ENCODE measurements at regions not wholly inside any gene's neighbourhood (a gene's known extent, or its start where the extent isn't known, plus 50 kb on each side); places are given as distances from the start of the nearest gene placed in this dataset.

DNA sequence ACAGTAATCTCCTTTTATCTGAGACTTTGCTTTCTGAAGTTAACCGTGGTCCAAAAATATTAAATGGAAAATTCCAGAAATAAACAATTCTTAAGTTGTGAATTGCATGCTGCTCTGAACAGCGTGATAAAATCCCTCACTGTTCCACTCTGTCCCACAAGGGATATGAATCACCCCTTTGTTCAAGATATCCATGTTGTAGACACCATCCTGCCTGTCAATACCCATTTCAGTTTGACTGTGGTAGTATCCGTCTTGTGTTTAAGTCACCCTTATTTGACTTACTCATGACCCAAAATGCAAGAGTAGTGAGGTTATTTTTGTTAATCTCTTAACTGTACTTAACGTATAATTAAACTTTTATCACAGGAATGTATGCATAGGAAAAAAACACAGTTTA, 435.0 kb downstream of the SHQ1 start:
- CTCF ChIA-PET: no interaction called here

GRCh38 chr3:72412340-72412956, 435.8 kb downstream of the SHQ1 start:
- Histone ChIP-seq H3K9me3 (no peaks in the 10 kb centered on the region), H3K4me3 (no peak overlapping the region), H3K4me2 (no peak overlapping the region), H3K27ac (no peak overlapping the region), H3K4me1 (peaks cover 15% of the 10 kb centered on the region)
- ATAC-seq: no peak
- POLR2A ChIA-PET: no interaction called here
- WGBS (ENCODE audit: missing lambda C conversion rate): 92% methylated on average over 5 of the region's 5 CpGs
- DNase-seq (ENCODE audit: low read depth in 1 of 2, low spot score in 1 of 2): no peak
- TF ChIP-seq NR3C1 (IDR thresholded peaks at IDR 0.05) (no peak), NFE2L2 (conservative IDR thresholded peaks at IDR 0.05; ENCODE audit: low read length) (no peak), ZSCAN20 (CRISPR knock-in tag; IDR thresholded peaks at IDR 0.05) (no peak), RFX5 (IDR thresholded peaks at IDR 0.05) (no peak), MAZ (IDR thresholded peaks at IDR 0.05; ENCODE audit: borderline replicate concordance, low read depth, low read length) (no peak), KDM5A (IDR thresholded peaks at IDR 0.05) (no peak), USF2 (IDR thresholded peaks at IDR 0.05) (no peak), MAFK (IDR thresholded peaks at IDR 0.05; ENCODE audit: partially characterized antibody) (no peak), PHF8 (IDR thresholded peaks at IDR 0.05; ENCODE audit: borderline replicate concordance, low read depth) (no peak), ESRRA (IDR thresholded peaks at IDR 0.05; ENCODE audit: borderline replicate concordance, low read length) (no peak), HMGXB4 (CRISPR knock-in tag; IDR thresholded peaks at IDR 0.05; ENCODE audit: borderline replicate concordance) (no peak), EHF (CRISPR knock-in tag; IDR thresholded peaks at IDR 0.05) (no peak), FOXS1 (CRISPR knock-in tag; IDR thresholded peaks at IDR 0.05) (no peak), RCOR1 (IDR thresholded peaks at IDR 0.05; ENCODE audit: low read depth, low read length) (no peak), REST (IDR thresholded peaks at IDR 0.05) (no peak), CEBPB (IDR thresholded peaks at IDR 0.05) (no peak), EHMT2 (IDR thresholded peaks at IDR 0.05; ENCODE audit: low read depth) (no peak), POLR2AphosphoS2 (conservative IDR thresholded peaks at IDR 0.05; ENCODE audit: low read length) (no peak)
- TF ChIP-seq, protein P1, sequence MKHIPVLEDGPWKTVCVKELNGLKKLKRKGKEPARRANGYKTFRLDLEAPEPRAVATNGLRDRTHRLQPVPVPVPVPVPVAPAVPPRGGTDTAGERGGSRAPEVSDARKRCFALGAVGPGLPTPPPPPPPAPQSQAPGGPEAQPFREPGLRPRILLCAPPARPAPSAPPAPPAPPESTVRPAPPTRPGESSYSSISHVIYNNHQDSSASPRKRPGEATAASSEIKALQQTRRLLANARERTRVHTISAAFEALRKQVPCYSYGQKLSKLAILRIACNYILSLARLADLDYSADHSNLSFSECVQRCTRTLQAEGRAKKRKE (CRISPR knock-in tag; IDR thresholded peaks at IDR 0.05; ENCODE audit: low read depth): no peak
- TF ChIP-seq, protein P2, sequence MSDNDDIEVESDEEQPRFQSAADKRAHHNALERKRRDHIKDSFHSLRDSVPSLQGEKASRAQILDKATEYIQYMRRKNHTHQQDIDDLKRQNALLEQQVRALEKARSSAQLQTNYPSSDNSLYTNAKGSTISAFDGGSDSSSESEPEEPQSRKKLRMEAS (IDR thresholded peaks at IDR 0.05): no peak
- FAIRE-seq: no peak
- CTCF ChIA-PET: no interaction called here

More for the DNA sequence above, 435.0 kb downstream of the SHQ1 start:
- no peak overlapping the region for H3K27ac ChIP-seq
- FAIRE-seq (no peak), DNase-seq (ENCODE audit: low read depth in 1 of 2, low spot score in 1 of 2) (no peak), ATAC-seq (no peak)
- TF ChIP-seq PBX3 (IDR thresholded peaks at IDR 0.05) (no peak), RNF2 (IDR thresholded peaks at IDR 0.05; ENCODE audit: borderline replicate concordance, low read depth) (no peak), CHD4 (IDR thresholded peaks at IDR 0.05; ENCODE audit: borderline replicate concordance) (no peak), EHMT2 (IDR thresholded peaks at IDR 0.05; ENCODE audit: low read depth) (no peak), MYC (IDR thresholded peaks at IDR 0.05; ENCODE audit: borderline replicate concordance, low read length) (no peak), RCOR1 (IDR thresholded peaks at IDR 0.05; ENCODE audit: low read depth, low read length) (no peak), NFE2L2 (conservative IDR thresholded peaks at IDR 0.05; ENCODE audit: low read length) (no peak), BHLHE40 (IDR thresholded peaks at IDR 0.05; ENCODE audit: low read depth, low read length) (no peak), RAD21 (conservative IDR thresholded peaks at IDR 0.05 in 1 of 2, IDR thresholded peaks at IDR 0.05 in 1 of 2) (no peak), NPAS2 (CRISPR knock-in tag; IDR thresholded peaks at IDR 0.05; ENCODE audit: borderline replicate concordance) (no peak)
- no peak overlapping the region for H3K4me3 ChIP-seq
- no peaks in the 10 kb centered on the region for H3K9me3 ChIP-seq
- peaks cover 17% of the 10 kb centered on the region for H3K4me1 ChIP-seq
- H3K4me2 ChIP-seq: no peak overlapping the region
- POLR2A ChIA-PET: no interaction called here
- WGBS (ENCODE audit: missing lambda C conversion rate): 93% methylated on average over 4 of the region's 4 CpGs
